Fibroblast of the aortic adventitia (primary cell): ENCODE measurements at regions not wholly inside any gene's neighbourhood (a gene's known extent, or its start where the extent isn't known, plus 50 kb on each side); places are given as distances from the start of the nearest gene placed in this dataset.

ENCODE experiments used
- DNase-seq: peaks from one replicate; pipeline ENCODE4 v3.0.0-alpha.2; 2010; ENCODE audit warnings: low read depth
- H3K4me3 ChIP-seq: 2 replicates; pipeline ENCODE4 v1.5.1; 2011; ENCODE audit warnings: low read depth, mild to moderate bottlenecking, control low read depth, low read length, moderate library complexity
- CTCF ChIP-seq: IDR thresholded peaks from 2 replicates; pipeline ENCODE4 v1.5.1; 2011; ENCODE audit warnings: mild to moderate bottlenecking, low read length, control low read depth, inconsistent platforms; ENCODE audit not compliant: insufficient read depth

- no peak for TF ChIP-seq CTCF
- no peak for DNase-seq
- H3K4me3 ChIP-seq: no peak overlapping the region
Observed at GRCh38 chr3:139259398-139259797, 84.4 kb upstream of the MRPS22 start.

- TF ChIP-seq CTCF: no peak
- no peak for DNase-seq
- no peak overlapping the region for H3K4me3 ChIP-seq
Observed at GRCh38 chr3:139260041-139260486, 83.8 kb upstream of the MRPS22 start.

GRCh38 chr3:139260793-139261736, 82.8 kb upstream of the MRPS22 start:
- no peak for TF ChIP-seq CTCF

GRCh38 chr3:139261754-139262586, 81.8 kb upstream of the MRPS22 start:
- DNase-seq: no peak
- no peak for TF ChIP-seq CTCF
- no peak overlapping the region for H3K4me3 ChIP-seq

More at GRCh38 chr3:139260793-139261736, 82.8 kb upstream of the MRPS22 start:
- DNase-seq: no peak
- no peak overlapping the region for H3K4me3 ChIP-seq

- TF ChIP-seq CTCF: no peak
- H3K4me3 ChIP-seq: no peak overlapping the region
- DNase-seq: no peak
Observed at GRCh38 chr3:139263798-139264197, 80.0 kb upstream of the MRPS22 start.

- no peak for TF ChIP-seq CTCF
- no peak for DNase-seq
- no peak overlapping the region for H3K4me3 ChIP-seq
Observed at GRCh38 chr3:139264375-139264774, 79.4 kb upstream of the MRPS22 start.
